Stomach (tissue), 4 donors: ENCODE measurements at regions not wholly inside any gene's neighbourhood (a gene's known extent, or its start where the extent isn't known, plus 50 kb on each side); places are given as distances from the start of the nearest gene placed in this dataset.

Experiments used
- EP300 ChIP-seq: sonication (generic); formaldehyde crosslinking; IDR thresholded peaks from one replicate; pipeline ENCODE4 v1.6.1; 2017; ENCODE audit warnings: antibody characterized with exemption
- POLR2A ChIP-seq, 4 donors: fragments of 450-650 bp; IDR thresholded peaks; one replicate each; pipeline ENCODE4 v1.6.1; 2016; ENCODE audit warnings: antibody characterized with exemption in 4 of 4, control low read depth in 2 of 4, mild to moderate bottlenecking in 1 of 4, moderate library complexity in 1 of 4
- POLR2AphosphoS5 ChIP-seq, 3 donors: sonication (generic); formaldehyde crosslinking; IDR thresholded peaks; one replicate each; pipeline ENCODE4 v1.6.1; 2016; ENCODE audit warnings: antibody characterized with exemption in 3 of 3
- TF ChIP-seq, protein P1 (sequence below), 7 experiments: fragments of 450-650 bp in 4 of 7; fragments of 200-600 bp in 3 of 7; sonication (generic) in 3 of 7; IDR thresholded peaks; one replicate each; pipeline ENCODE4 v1.5.1; 2016 to 2019; ENCODE audit warnings: antibody characterized with exemption in 7 of 7, control low read depth in 2 of 7, mild to moderate bottlenecking in 1 of 7

DNA sequence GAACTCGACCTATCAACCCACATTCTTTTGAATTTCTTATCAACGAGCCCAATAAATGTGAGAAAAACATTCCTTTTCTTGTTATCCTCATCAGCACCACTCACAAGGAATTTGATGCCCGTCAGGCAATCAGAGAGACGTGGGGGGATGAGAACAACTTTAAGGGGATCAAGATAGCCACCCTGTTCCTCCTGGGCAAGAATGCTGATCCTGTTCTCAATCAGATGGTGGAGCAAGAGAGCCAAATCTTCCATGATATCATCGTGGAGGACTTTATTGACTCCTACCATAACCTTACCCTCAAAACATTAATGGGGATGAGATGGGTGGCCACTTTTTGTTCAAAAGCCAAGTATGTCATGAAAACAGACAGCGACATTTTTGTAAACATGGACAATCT lies 378.2 kb downstream of the STK39 start:
- TF ChIP-seq, protein P1, sequence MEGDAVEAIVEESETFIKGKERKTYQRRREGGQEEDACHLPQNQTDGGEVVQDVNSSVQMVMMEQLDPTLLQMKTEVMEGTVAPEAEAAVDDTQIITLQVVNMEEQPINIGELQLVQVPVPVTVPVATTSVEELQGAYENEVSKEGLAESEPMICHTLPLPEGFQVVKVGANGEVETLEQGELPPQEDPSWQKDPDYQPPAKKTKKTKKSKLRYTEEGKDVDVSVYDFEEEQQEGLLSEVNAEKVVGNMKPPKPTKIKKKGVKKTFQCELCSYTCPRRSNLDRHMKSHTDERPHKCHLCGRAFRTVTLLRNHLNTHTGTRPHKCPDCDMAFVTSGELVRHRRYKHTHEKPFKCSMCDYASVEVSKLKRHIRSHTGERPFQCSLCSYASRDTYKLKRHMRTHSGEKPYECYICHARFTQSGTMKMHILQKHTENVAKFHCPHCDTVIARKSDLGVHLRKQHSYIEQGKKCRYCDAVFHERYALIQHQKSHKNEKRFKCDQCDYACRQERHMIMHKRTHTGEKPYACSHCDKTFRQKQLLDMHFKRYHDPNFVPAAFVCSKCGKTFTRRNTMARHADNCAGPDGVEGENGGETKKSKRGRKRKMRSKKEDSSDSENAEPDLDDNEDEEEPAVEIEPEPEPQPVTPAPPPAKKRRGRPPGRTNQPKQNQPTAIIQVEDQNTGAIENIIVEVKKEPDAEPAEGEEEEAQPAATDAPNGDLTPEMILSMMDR (IDR thresholded peaks at IDR 0.05) = no peak
- TF ChIP-seq POLR2A (IDR thresholded peaks at IDR 0.05) (no peak), EP300 (no peak), POLR2AphosphoS5 (IDR thresholded peaks at IDR 0.05) (no peak)
